Stimulated activated CD4-positive, alpha-beta T cell treated with anti-CD3 and anti-CD28 coated beads, Interleukin-15, amount 100 ng/mL, for 24 hours (primary cell): ENCODE measurements at regions not wholly inside any gene's neighbourhood (a gene's known extent, or its start where the extent isn't known, plus 50 kb on each side); places are given as distances from the start of the nearest gene placed in this dataset.
"Not testable (repeated sequence)": the region's sequence is repeated elsewhere in the genome, so short reads cannot be mapped to it uniquely, and the experiment has no call there.

Source experiments
- DNase-seq: peaks from one replicate; pipeline ENCODE4 v3.0.0-alpha.2; 2020

GRCh38 chr2:142571934-142572333, 305.5 kb upstream of the KYNU start:
- no peak for DNase-seq

- DNase-seq: no peak
Measured at GRCh38 chr2:142562900-142563299, 314.6 kb upstream of the KYNU start.

- DNase-seq: no peak
Measured at GRCh38 chr2:142561656-142562055, 315.8 kb upstream of the KYNU start.

- no peak for DNase-seq
Measured at GRCh38 chr2:142557391-142557790, 320.1 kb upstream of the KYNU start.

GRCh38 chr2:142545999-142546398, 331.5 kb upstream of the KYNU start:
- not testable (repeated sequence) for DNase-seq

GRCh38 chr2:142545036-142545435, 332.4 kb upstream of the KYNU start:
- DNase-seq: no peak

- DNase-seq: no peak
Measured at GRCh38 chr2:142544173-142544572, 333.3 kb upstream of the KYNU start.

- no peak for DNase-seq
Measured at GRCh38 chr2:142542431-142542910, 335.0 kb upstream of the KYNU start.

GRCh38 chr2:142536966-142537365, 340.5 kb upstream of the KYNU start:
- DNase-seq: no peak

- no peak for DNase-seq
Measured at GRCh38 chr2:142536492-142536891, 341.0 kb upstream of the KYNU start.

- no peak for DNase-seq
Measured at GRCh38 chr2:142535311-142535710, 342.2 kb upstream of the KYNU start.

GRCh38 chr2:142533177-142533576, 344.3 kb upstream of the KYNU start:
- DNase-seq: no peak

GRCh38 chr2:142531377-142531776, 346.1 kb upstream of the KYNU start:
- DNase-seq: no peak

GRCh38 chr2:142525720-142526119, 351.7 kb upstream of the KYNU start:
- DNase-seq: no peak

GRCh38 chr2:142521492-142521891, 356.0 kb upstream of the KYNU start:
- no peak for DNase-seq

GRCh38 chr2:142515493-142515892, 362.0 kb upstream of the KYNU start:
- DNase-seq: no peak

- DNase-seq: no peak
Measured at GRCh38 chr2:142509401-142509800, 368.1 kb upstream of the KYNU start.

- no peak for DNase-seq
Measured at GRCh38 chr2:142504754-142505153, 372.7 kb upstream of the KYNU start.

GRCh38 chr2:142502402-142502801, 371.6 kb upstream of the LRP1B start:
- DNase-seq: no peak

- no peak for DNase-seq
Measured at GRCh38 chr2:142495141-142495540, 364.3 kb upstream of the LRP1B start.

- DNase-seq: not testable (repeated sequence)
Measured at GRCh38 chr2:142489631-142490030, 358.8 kb upstream of the LRP1B start.

GRCh38 chr2:142484111-142484510, 353.3 kb upstream of the LRP1B start:
- no peak for DNase-seq

GRCh38 chr2:142483653-142484052, 352.8 kb upstream of the LRP1B start:
- DNase-seq: no peak

GRCh38 chr2:142478206-142478605, 347.4 kb upstream of the LRP1B start:
- DNase-seq: no peak

- no peak for DNase-seq
Measured at GRCh38 chr2:142472382-142472781, 341.6 kb upstream of the LRP1B start.

GRCh38 chr2:142467321-142467720, 336.5 kb upstream of the LRP1B start:
- no peak for DNase-seq
